ENCODE measurements at regions not wholly inside any gene's neighbourhood (a gene's known extent, or its start where the extent isn't known, plus 50 kb on each side); places are given as distances from the start of the nearest gene placed in this dataset.

DNA sequence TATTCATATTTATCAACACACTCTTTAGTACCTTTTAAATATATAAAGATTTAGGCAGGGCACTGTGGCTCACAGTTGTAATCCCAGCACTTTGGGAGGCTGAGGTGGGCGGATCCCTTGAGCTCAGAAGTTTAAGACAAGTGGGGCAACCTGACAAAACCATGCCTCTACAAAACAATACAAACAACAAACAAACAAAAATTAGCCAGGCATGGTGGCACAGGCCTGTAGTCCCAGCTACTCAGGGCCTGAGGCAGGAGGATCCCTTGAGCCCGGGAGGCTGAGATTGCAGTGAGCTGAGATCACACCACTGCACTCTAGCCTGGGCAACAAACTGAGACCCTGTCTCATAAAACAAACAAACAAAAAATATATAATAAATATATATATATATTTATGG lies 1748.3 kb upstream of the PCDH20 start:
- TF ChIP-seq CTCF (conservative IDR thresholded peaks at IDR 0.05), result no peak
- TF ChIP-seq ZFX (IDR thresholded peaks at IDR 0.05), result no peak

Measured in C4-2B (cell line).